C4-2B (cell line): ENCODE measurements at regions not wholly inside any gene's neighbourhood (a gene's known extent, or its start where the extent isn't known, plus 50 kb on each side); places are given as distances from the start of the nearest gene placed in this dataset.
"Not testable (repeated sequence)": the region's sequence is repeated elsewhere in the genome, so short reads cannot be mapped to it uniquely, and the experiment has no call there.

Source experiments
- H3K27ac ChIP-seq: fragments of 450-650 bp; 2 replicates; pipeline ENCODE4 v1.5.1; 2017
- ZFX ChIP-seq: fragments of 450-650 bp; IDR thresholded peaks from 2 replicates; pipeline ENCODE4 v1.6.1; 2017
- TF ChIP-seq, protein P1 (sequence below): fragments of 450-650 bp; conservative IDR thresholded peaks from 2 replicates; pipeline ENCODE4 v1.5.1; 2017; ENCODE audit warnings: mild to moderate bottlenecking

- TF ChIP-seq, protein P1, sequence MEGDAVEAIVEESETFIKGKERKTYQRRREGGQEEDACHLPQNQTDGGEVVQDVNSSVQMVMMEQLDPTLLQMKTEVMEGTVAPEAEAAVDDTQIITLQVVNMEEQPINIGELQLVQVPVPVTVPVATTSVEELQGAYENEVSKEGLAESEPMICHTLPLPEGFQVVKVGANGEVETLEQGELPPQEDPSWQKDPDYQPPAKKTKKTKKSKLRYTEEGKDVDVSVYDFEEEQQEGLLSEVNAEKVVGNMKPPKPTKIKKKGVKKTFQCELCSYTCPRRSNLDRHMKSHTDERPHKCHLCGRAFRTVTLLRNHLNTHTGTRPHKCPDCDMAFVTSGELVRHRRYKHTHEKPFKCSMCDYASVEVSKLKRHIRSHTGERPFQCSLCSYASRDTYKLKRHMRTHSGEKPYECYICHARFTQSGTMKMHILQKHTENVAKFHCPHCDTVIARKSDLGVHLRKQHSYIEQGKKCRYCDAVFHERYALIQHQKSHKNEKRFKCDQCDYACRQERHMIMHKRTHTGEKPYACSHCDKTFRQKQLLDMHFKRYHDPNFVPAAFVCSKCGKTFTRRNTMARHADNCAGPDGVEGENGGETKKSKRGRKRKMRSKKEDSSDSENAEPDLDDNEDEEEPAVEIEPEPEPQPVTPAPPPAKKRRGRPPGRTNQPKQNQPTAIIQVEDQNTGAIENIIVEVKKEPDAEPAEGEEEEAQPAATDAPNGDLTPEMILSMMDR: no peak
- TF ChIP-seq ZFX: no peak
These were observed 316.7 kb upstream of the HS3ST5 start for GRCh38 chr6:114659513-114659912.

GRCh38 chr6:114651611-114652010 lies 308.8 kb upstream of the HS3ST5 start:
- TF ChIP-seq, protein P1: no peak
- no peak for TF ChIP-seq ZFX

More at GRCh38 chr6:114659513-114659912, 316.7 kb upstream of the HS3ST5 start:
- H3K27ac ChIP-seq: no peak overlapping the region

DNA sequence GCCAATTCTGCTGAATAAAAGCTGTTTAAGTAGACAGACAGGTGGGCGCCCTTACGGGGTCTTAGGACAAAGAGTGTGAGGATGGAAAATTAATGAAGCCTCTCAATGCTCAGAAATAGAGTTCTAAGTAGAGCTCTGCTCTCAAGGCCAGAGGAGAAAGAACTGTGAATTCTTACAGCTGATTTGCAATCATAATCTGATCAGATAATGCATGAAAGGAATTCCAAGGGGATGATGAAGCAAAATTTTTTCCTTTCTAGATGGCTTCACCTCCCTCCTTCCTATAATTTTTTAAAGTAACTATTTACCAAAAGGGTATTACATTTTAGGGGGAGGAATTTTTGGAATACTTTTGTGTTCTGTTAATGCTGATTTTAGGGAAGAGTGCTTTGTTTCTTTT lies 308.1 kb upstream of the HS3ST5 start:
- H3K27ac ChIP-seq: no peak overlapping the region
- no peak for TF ChIP-seq ZFX
- TF ChIP-seq, protein P1: no peak

More at GRCh38 chr6:114651611-114652010, 308.8 kb upstream of the HS3ST5 start:
- no peak overlapping the region for H3K27ac ChIP-seq

DNA sequence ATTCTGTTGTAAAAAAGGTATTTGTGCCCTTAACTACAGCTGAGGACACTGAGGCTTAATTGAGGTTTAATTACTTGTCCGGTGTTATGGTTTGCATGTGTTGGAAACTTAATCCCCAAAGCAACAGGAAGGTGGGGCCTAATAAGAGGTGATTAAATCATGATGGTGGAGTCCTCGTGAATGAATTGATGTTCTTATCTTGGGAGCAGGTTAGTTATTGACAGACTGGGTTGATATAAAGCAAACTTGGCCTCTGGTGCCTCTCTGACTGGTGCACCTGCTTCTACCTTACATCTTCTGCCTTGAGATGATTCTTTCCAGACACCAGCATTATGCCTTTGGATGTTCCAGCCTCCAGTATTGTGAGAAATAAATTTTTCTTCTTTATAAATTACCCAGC lies 306.5 kb upstream of the HS3ST5 start:
- TF ChIP-seq, protein P1: no peak
- no peak for TF ChIP-seq ZFX

GRCh38 chr6:114648847-114649246 lies 306.0 kb upstream of the HS3ST5 start:
- TF ChIP-seq ZFX: no peak
- TF ChIP-seq, protein P1: no peak
- H3K27ac ChIP-seq: no peak overlapping the region

More for the DNA sequence above, 306.5 kb upstream of the HS3ST5 start:
- H3K27ac ChIP-seq: no peak overlapping the region

DNA sequence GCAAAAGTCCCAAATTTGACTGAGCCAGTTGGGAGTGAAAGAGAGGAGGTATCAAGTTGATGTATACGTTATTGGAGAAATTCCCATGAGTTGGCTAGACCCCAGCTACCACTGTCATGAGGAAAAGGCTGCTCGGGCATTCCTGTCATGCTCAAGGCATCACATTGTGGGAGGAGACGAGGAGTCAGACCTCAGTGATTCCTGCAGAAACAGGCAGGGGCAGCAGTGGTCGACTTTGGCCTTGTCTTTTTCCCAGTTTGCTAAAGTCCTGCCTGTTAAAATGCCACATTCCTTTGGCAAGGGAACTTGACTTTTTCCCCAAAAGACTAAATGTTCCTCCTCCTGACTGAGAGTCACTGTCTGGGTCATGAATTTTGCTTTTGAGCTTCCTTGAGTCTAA lies 295.5 kb upstream of the HS3ST5 start:
- TF ChIP-seq ZFX: no peak
- TF ChIP-seq, protein P1: no peak
- H3K27ac ChIP-seq: no peak overlapping the region

DNA sequence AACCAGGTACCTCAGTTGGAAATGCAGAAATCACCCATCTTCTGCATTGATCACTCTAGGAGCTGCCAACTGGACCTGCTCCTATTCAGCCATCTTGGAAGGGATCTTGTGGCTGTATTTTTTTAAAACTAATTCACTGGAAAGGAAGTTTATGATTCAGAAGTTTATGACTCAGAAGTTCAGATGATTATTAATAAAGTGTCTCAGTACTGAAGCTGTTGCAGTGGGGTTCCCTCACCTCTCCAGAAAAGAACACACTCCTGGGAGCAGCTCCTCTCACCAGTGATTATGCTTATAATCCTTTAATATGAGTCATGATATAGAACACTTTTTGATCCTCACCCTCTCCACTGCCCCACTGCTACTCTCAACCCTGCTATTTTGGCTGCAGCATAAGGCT lies 291.2 kb upstream of the HS3ST5 start:
- TF ChIP-seq, protein P1: no peak
- H3K27ac ChIP-seq: no peak overlapping the region

- not testable (repeated sequence) for H3K27ac ChIP-seq
These were observed 283.4 kb upstream of the HS3ST5 start for GRCh38 chr6:114626226-114626625.
